GM19238 (cell line): ENCODE measurements at regions not wholly inside any gene's neighbourhood (a gene's known extent, or its start where the extent isn't known, plus 50 kb on each side); places are given as distances from the start of the nearest gene placed in this dataset.
"Not testable (repeated sequence)": the region's sequence is repeated elsewhere in the genome, so short reads cannot be mapped to it uniquely, and the experiment has no call there.

ENCODE experiments used
- DNase-seq: peaks from one replicate; pipeline ENCODE4 v3.0.0; 2011; ENCODE audit warnings: low spot score; ENCODE audit not compliant: insufficient read length

DNA sequence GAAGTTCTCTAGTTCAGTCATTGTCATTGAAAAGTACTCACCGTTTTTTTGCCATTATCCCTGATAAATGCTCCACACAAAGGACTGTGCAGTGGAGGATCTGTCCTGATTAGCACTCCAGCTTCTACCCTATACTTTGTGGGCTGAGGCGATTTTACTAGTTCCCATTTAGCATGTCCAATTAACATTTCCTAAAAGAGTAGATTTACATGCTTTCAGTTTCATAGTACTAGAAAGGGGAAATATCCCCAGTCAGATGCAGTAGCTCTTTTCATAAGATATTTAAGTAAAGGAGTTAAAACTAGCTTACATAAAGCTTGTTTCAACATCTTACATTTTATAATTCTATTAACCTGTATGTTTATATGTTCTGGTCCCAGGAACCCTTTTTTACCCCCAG lies 144.9 kb upstream of the APOOL start:
- not testable (repeated sequence) for DNase-seq

DNA sequence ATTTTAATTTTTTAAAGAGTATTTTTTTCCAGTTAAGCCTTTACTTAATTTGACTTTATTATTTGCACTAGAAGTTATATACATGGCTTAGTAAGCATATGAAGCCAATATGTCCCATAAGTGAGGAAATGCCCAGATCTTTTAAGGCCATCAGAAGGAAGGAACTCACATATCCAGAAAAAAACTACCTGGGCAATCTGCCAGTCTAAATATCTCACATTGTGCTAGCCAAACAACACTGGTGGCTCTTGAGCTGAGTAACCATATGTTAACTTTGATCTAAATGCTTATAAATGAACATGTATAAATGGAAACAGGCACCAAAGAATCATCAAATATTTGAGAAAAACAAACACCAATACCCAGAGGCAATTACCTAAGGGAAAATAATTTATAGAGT lies 138.6 kb upstream of the APOOL start:
- DNase-seq, result no peak

GRCh38 chrX:84870281-84870680 lies 133.4 kb upstream of the APOOL start:
- not testable (repeated sequence) for DNase-seq

- DNase-seq, result not testable (repeated sequence)
Observed at GRCh38 chrX:84872160-84872771, 131.4 kb upstream of the APOOL start.

DNA sequence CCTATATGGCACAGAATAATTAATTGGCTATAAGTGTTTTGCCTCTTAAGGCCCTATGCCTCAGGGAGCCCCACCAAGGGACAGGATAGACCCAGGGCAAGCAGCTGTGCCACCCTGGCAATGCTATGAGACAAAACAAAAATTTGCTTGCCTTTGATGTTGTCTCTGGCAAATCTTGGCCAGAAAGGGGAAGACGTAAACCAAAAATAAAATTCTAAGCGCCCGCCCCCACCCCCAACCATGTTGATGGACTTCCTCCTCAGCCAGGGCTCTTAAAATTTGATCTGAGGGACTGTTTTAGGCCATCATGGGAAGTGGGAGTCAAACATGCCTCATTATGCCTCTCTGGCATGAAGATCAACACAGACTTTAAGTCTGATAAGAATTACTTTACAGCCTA lies 130.5 kb upstream of the APOOL start:
- no peak for DNase-seq

DNA sequence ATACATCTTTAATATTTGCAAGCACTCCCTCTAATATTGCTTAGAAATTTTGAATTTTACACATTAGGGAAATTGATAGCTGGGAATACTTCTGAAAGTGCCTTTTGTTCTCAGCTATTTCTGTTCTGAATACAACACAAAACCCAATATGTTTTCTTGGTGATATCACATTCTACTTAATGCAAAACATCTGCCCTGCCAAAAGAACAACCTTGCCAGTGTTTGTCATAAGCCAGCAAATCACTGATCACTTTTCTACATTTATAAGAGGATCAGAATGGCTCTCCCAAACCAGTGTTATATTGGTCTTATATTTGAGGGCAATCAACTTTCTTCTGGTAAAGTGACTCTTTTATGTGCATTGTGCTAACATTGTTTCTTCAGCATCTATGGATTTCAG lies 126.8 kb upstream of the APOOL start:
- no peak for DNase-seq

DNA sequence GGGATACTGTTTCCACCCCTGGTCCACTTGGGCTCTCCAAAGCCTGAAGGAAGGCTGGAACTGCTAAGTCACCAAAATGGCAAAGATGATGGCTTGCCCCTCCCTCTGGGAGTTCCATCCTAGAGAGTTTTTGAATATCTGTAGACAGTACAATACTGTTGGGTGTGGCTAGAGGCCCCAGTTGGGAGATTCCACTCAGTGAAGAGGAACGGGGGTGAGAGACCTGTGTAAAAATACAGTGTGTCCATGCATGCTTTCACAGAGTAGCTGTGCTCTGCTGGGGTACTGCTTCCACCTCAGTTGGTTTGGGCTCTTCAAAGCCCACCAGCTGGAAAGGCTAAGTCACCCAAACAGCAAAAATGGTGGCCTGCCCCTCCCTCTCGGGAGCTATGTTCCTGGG lies 109.8 kb upstream of the APOOL start:
- no peak for DNase-seq

DNA sequence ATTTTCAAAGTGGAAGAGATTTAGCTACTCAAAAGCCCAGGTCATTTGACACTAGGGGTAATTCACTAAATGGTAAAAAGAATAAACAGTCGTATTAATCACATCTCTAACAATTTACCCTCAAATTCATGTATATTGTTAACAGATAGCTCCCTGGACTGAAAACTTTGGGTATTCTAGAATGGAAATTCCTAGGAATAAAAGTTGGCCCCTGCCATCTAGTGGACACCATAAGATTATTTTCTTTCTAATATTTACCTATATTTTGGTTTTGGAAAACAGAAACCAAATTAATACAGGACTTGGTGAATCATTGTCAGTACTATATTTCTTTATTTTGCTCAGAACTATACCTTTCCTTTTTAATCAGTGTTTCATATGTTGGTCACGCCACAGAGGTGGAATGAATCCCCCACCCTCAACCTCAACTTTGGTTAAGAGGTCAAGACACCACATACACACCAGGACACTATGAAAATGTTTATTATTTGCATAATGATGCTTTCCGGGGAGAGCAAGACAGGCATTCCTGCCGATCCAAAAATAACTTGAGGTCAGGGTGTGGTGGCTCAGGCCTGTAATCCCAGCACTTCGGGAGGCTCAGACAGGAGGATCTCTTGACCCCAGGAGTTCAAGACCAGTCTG lies 96.2 kb upstream of the APOOL start:
- DNase-seq, result no peak

- no peak for DNase-seq
Observed at GRCh38 chrX:84909151-84909550, 94.5 kb upstream of the APOOL start.

GRCh38 chrX:84924624-84925023 lies 79.1 kb upstream of the APOOL start:
- no peak for DNase-seq

DNA sequence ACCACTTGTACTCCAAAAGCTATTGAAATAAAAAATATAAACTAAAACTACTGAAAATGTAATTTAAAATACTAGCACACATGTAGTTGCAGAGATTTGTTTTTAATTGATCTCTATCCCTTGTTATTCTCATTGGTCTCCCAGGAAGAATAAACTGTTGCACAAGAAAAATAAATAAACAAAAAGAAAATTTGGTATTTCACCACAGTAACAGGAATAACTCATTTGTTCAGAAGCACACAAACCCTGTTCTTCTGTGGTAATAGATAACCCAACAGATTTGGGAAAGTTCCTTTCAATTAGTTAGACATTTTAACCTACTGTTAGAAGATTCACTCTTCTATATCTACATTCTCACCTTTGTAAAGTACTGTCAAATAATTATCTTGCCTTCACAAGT lies 70.9 kb upstream of the APOOL start:
- no peak for DNase-seq

- DNase-seq, result no peak
Observed at GRCh38 chrX:84933956-84934556, 69.6 kb upstream of the APOOL start.
